IMR-90 (cell line): ENCODE measurements at regions not wholly inside any gene's neighbourhood (a gene's known extent, or its start where the extent isn't known, plus 50 kb on each side); places are given as distances from the start of the nearest gene placed in this dataset.

Source experiments
- ATAC-seq: fragments of 200-7000 bp; cut with Tn5 transposase; 2 replicates; pipeline ENCODE4 v1.9.1; 2020; ENCODE audit warnings: low read depth, mild to moderate bottlenecking, moderate library complexity
- BruUV-seq: library from RNA; stranded (reverse); fragments of 400-500 nt; replicated peaks from 2 replicates; lab custom pipeline; 2021; lab: Mats Ljungman, UMichigan
- CTCF ChIA-PET: fragments of 300-600 bp; formaldehyde crosslinking; extraction: SDS; loops from one replicate; lab custom pipeline; 2021; ENCODE audit warnings: antibody characterized with exemption; lab: Yijun Ruan, JAX
- POLR2A ChIA-PET: fragments of 300-600 bp; sonication (Branson Sonifier 250); formaldehyde crosslinking; loops from one replicate; lab custom pipeline; 2022; ENCODE audit warnings: antibody characterized with exemption; ENCODE audit not compliant: unreplicated experiment; lab: Charles Lee
- DNase-seq: peaks from one replicate; pipeline ENCODE4 v3.0.0; 2013
- H2AFZ ChIP-seq: replicated peaks from 2 replicates; pipeline ENCODE3; 2013; ENCODE audit warnings: low read length, mild to moderate bottlenecking; ENCODE audit not compliant: poor library complexity
- H2AK5ac ChIP-seq: 2 replicates; pipeline ENCODE4 v1.6.1; 2013; ENCODE audit warnings: low read depth, low read length, inconsistent platforms
- H2AK9ac ChIP-seq: replicated peaks from 2 replicates; pipeline ENCODE3; 2013; ENCODE audit warnings: mild to moderate bottlenecking, low read depth, low read length, moderate library complexity; ENCODE audit not compliant: poor library complexity
- H2BK120ac ChIP-seq: 2 replicates; pipeline ENCODE4 v1.6.1; 2013; ENCODE audit warnings: low read depth, low read length, inconsistent platforms
- H2BK15ac ChIP-seq: 3 replicates; pipeline ENCODE4 v1.6.1; 2013; ENCODE audit warnings: low read depth, low read length, inconsistent platforms
- H2BK20ac ChIP-seq: 2 replicates; pipeline ENCODE4 v1.6.1; 2013; ENCODE audit warnings: low read depth, mild to moderate bottlenecking, inconsistent platforms, low read length, moderate library complexity
- H2BK5ac ChIP-seq: 2 replicates; pipeline ENCODE4 v1.6.1; 2013; ENCODE audit warnings: mild to moderate bottlenecking, low read depth, low read length, inconsistent platforms; ENCODE audit not compliant: poor library complexity, severe bottlenecking
- H3K14ac ChIP-seq: replicated peaks from 2 replicates; pipeline ENCODE4 v1.6.1; 2013; ENCODE audit warnings: low read depth, low read length, inconsistent platforms
- H3K18ac ChIP-seq: 2 replicates; pipeline ENCODE4 v1.6.1; 2013; ENCODE audit warnings: low read depth, low read length, control low read depth
- H3K23ac ChIP-seq: 2 replicates; pipeline ENCODE4 v1.6.1; 2013; ENCODE audit warnings: low read depth, low read length, inconsistent platforms
- H3K27ac ChIP-seq: 2 replicates; pipeline ENCODE4 v1.5.1; 2013; ENCODE audit warnings: mild to moderate bottlenecking, control low read depth, low read length; ENCODE audit not compliant: insufficient read depth
- H3K27me3 ChIP-seq: 2 replicates; pipeline ENCODE4 v1.6.1; 2013; ENCODE audit warnings: low read length; ENCODE audit not compliant: control insufficient read depth, insufficient read depth
- H3K36me3 ChIP-seq: 2 replicates; pipeline ENCODE4 v1.6.1; 2013; ENCODE audit warnings: low read length, mixed read lengths; ENCODE audit not compliant: control insufficient read depth, insufficient read depth
- H3K4ac ChIP-seq: 2 replicates; pipeline ENCODE4 v1.6.1; 2013; ENCODE audit warnings: low read depth, low read length, inconsistent platforms
- H3K4me1 ChIP-seq: 2 replicates; pipeline ENCODE4 v1.6.1; 2013; ENCODE audit warnings: low read length, mixed read lengths; ENCODE audit not compliant: control insufficient read depth, insufficient read depth
- H3K4me2 ChIP-seq: 2 replicates; pipeline ENCODE4 v1.6.1; 2013; ENCODE audit warnings: low read depth, mild to moderate bottlenecking, control low read depth, low read length, moderate library complexity
- H3K4me3 ChIP-seq: 2 replicates; pipeline ENCODE4 v1.5.1; 2013; ENCODE audit warnings: low read depth, mild to moderate bottlenecking, control low read depth, low read length, moderate library complexity; ENCODE audit not compliant: insufficient read depth
- H3K56ac ChIP-seq: 2 replicates; pipeline ENCODE4 v1.6.1; 2013; ENCODE audit warnings: low read length, inconsistent platforms; ENCODE audit not compliant: insufficient read depth; ENCODE audit errors: extremely low read depth
- H3K79me1 ChIP-seq, 2 experiments: 2 replicates each; pipeline ENCODE4 v1.6.1; 2013; ENCODE audit warnings: low read length in 2 of 2, inconsistent platforms in 1 of 2, low read depth in 1 of 2
- H3K9ac ChIP-seq: 2 replicates; pipeline ENCODE4 v1.6.1; 2013; ENCODE audit warnings: low read depth, low read length, control low read depth
- H3K9me1 ChIP-seq: 2 replicates; pipeline ENCODE4 v1.6.1; 2013; ENCODE audit warnings: low read length, inconsistent platforms; ENCODE audit not compliant: insufficient read depth
- H3K9me3 ChIP-seq: 2 replicates; pipeline ENCODE4 v1.6.1; 2013; ENCODE audit warnings: low read length; ENCODE audit not compliant: control insufficient read depth, insufficient read depth
- H4K20me1 ChIP-seq: 2 replicates; pipeline ENCODE4 v1.6.1; 2013; ENCODE audit warnings: low read length, inconsistent platforms; ENCODE audit not compliant: insufficient read depth
- H4K5ac ChIP-seq: 2 replicates; pipeline ENCODE4 v1.6.1; 2013; ENCODE audit warnings: mild to moderate bottlenecking, low read depth, low read length, control low read depth
- H4K8ac ChIP-seq, 2 experiments: 2 replicates each; pipeline ENCODE4 v1.6.1; 2013; ENCODE audit warnings: low read depth in 2 of 2, low read length in 2 of 2, control low read depth in 1 of 2, inconsistent platforms in 1 of 2
- H4K91ac ChIP-seq: 2 replicates; pipeline ENCODE4 v1.6.1; 2013; ENCODE audit warnings: low read depth, low read length, inconsistent platforms; ENCODE audit not compliant: insufficient read depth
- BHLHE40 ChIP-seq: fragments of 150-350 bp; IDR thresholded peaks from 2 replicates; pipeline ENCODE4 v1.6.1; 2016; ENCODE audit warnings: mild to moderate bottlenecking, low read depth, low read length
- CHD1 ChIP-seq: IDR thresholded peaks from 2 replicates; pipeline ENCODE4 v1.6.1; 2012; ENCODE audit warnings: low read depth, low read length, improper control_type of control experiment
- ELK1 ChIP-seq: fragments of 150-350 bp; IDR thresholded peaks from 2 replicates; pipeline ENCODE4 v1.6.1; 2016; ENCODE audit warnings: low read depth, mild to moderate bottlenecking, low read length, moderate library complexity, borderline replicate concordance
- FOS ChIP-seq: fragments of 150-350 bp; IDR thresholded peaks from 2 replicates; pipeline ENCODE4 v1.6.1; 2016; ENCODE audit warnings: low read depth, low read length
- NFE2L2 ChIP-seq: fragments of 150-350 bp; IDR thresholded peaks from 2 replicates; pipeline ENCODE4 v1.6.1; 2016; ENCODE audit warnings: low read depth, mild to moderate bottlenecking, low read length
- POLR2A ChIP-seq: IDR thresholded peaks from 2 replicates; pipeline ENCODE4 v1.6.1; 2012; ENCODE audit warnings: mild to moderate bottlenecking, low read depth, low read length
- RAD21 ChIP-seq: IDR thresholded peaks from 2 replicates; pipeline ENCODE4 v1.6.1; 2012; ENCODE audit warnings: low read length, improper control_type of control experiment
- RCOR1 ChIP-seq: IDR thresholded peaks from 2 replicates; pipeline ENCODE4 v1.6.1; 2012; ENCODE audit warnings: mild to moderate bottlenecking, low read length, improper control_type of control experiment; ENCODE audit not compliant: insufficient replicate concordance
- USF2 ChIP-seq: fragments of 150-350 bp; IDR thresholded peaks from 2 replicates; pipeline ENCODE4 v1.6.1; 2017; ENCODE audit warnings: mild to moderate bottlenecking, antibody characterized with exemption, low read length, low read depth
- WGBS, 2 experiments: methylation state at CpG; one replicate each; pipeline versions ENCODE4 v1.1.5 to v1.1.7; 2013; ENCODE audit warnings: missing lambda C conversion rate in 2 of 2; ENCODE audit not compliant: insufficient read length in 1 of 2; ENCODE audit errors: extremely low coverage in 2 of 2; 5-methylcytosine and 5-hydroxymethylcytosine counted together
- dilution Hi-C: fragments of 300-500 bp; cut with HindIII; formaldehyde crosslinking; loops from one replicate; pipeline ENCODE4 v1.14.3; 2018; ENCODE audit warnings: low sequenced_read_pairs; ENCODE audit not compliant: unreplicated experiment
- in situ Hi-C: fragments of 300-500 bp; cut with MboI; formaldehyde crosslinking; loops from 3 replicates; pipeline ENCODE4 v1.14.3; 2019; ENCODE audit warnings: low sequenced_read_pairs, inconsistent platforms, mixed read lengths
- intact Hi-C: fragments of 100-400 bp; cut with micrococcal nuclease; formaldehyde crosslinking; loops from 2 replicates; pipeline ENCODE4 v1.10.0; 2022

- H2AFZ ChIP-seq: no peak overlapping the region
These were observed 1779.0 kb downstream of the PCDH7 start for GRCh38 chr4:32499171-32499570.

More at GRCh38 chr4:32499171-32499570, 1779.0 kb downstream of the PCDH7 start:
- no peak overlapping the region for H2AK9ac ChIP-seq
- no peak overlapping the region for H2BK20ac ChIP-seq
- H2BK120ac ChIP-seq: no peak overlapping the region
- H3K56ac ChIP-seq: no peak overlapping the region
- H2BK5ac ChIP-seq: no peak overlapping the region
- no peak overlapping the region for H3K4me3 ChIP-seq
- no peaks in the 10 kb centered on the region for H3K27me3 ChIP-seq
- no peak overlapping the region for H3K9ac ChIP-seq
- no peak overlapping the region for H3K4ac ChIP-seq
- TF ChIP-seq POLR2A: no peak
- no peak for TF ChIP-seq USF2
- no peak for TF ChIP-seq NFE2L2
- TF ChIP-seq CHD1: no peak
- no peak for TF ChIP-seq RAD21
- TF ChIP-seq ELK1: no peak
- no peak for TF ChIP-seq FOS
- TF ChIP-seq RCOR1: no peak
- no peak for TF ChIP-seq BHLHE40
- H3K14ac ChIP-seq: no peak overlapping the region
- H3K79me1 ChIP-seq: no peaks in the 10 kb centered on the region
- H3K36me3 ChIP-seq: no peaks in the 10 kb centered on the region
- ChIA-PET POLR2A (no interaction called here), CTCF (no interaction called here)
- no peak overlapping the region for H3K23ac ChIP-seq
- no TSS peak for BruUV-seq
- ATAC-seq: no peak
- H3K4me2 ChIP-seq: no peak overlapping the region
- no peaks in the 10 kb centered on the region for H3K9me3 ChIP-seq
- no peaks in the 10 kb centered on the region for H3K9me1 ChIP-seq
- H2AK5ac ChIP-seq: no peak overlapping the region
- H4K8ac ChIP-seq: no peak overlapping the region
- dilution Hi-C loops: no loop called here
- H3K4me1 ChIP-seq: no peaks in the 10 kb centered on the region
- no peak for DNase-seq
- WGBS, 2 experiments: 90% methylated on average over 4 of the region's 5 CpGs; no CpG with 5 or more reads in 1 of the 2 experiments
- intact Hi-C loops: no loop called here
- in situ Hi-C loops: no loop called here
- H4K20me1 ChIP-seq: no peaks in the 10 kb centered on the region
- H4K5ac ChIP-seq: no peak overlapping the region
- H3K18ac ChIP-seq: no peak overlapping the region
- H3K27ac ChIP-seq: no peak overlapping the region
- no peak overlapping the region for H4K91ac ChIP-seq
- no peak overlapping the region for H2BK15ac ChIP-seq
